BLaER1 (cell line): ENCODE measurements at regions not wholly inside any gene's neighbourhood (a gene's known extent, or its start where the extent isn't known, plus 50 kb on each side); places are given as distances from the start of the nearest gene placed in this dataset.

Experiments used
- H3K27ac ChIP-seq: shearing (Covaris generic); formaldehyde crosslinking; 2 replicates; pipeline ENCODE4 v1.8.1; 2022
- H3K27me3 ChIP-seq: shearing (Covaris generic); formaldehyde crosslinking; 2 replicates; pipeline ENCODE4 v1.8.1; 2022
- H3K36me3 ChIP-seq: shearing (Covaris generic); formaldehyde crosslinking; 2 replicates; pipeline ENCODE4 v1.8.1; 2022
- H3K4me1 ChIP-seq: shearing (Covaris generic); formaldehyde crosslinking; 2 replicates; pipeline ENCODE4 v1.8.1; 2022
- H3K4me2 ChIP-seq: shearing (Covaris generic); formaldehyde crosslinking; 2 replicates; pipeline ENCODE4 v1.8.1; 2022
- H3K4me3 ChIP-seq: shearing (Covaris generic); formaldehyde crosslinking; 2 replicates; pipeline ENCODE4 v1.8.1; 2022
- H3K9ac ChIP-seq: shearing (Covaris generic); formaldehyde crosslinking; 2 replicates; pipeline ENCODE4 v1.8.1; 2022
- H3K9me3 ChIP-seq: shearing (Covaris generic); formaldehyde crosslinking; 2 replicates; pipeline ENCODE4 v1.8.1; 2022
- H4K20me1 ChIP-seq: shearing (Covaris generic); formaldehyde crosslinking; 2 replicates; pipeline ENCODE4 v1.8.1; 2022
- Cebpa-rat ChIP-seq: shearing (Covaris generic); IDR thresholded peaks from 2 replicates; pipeline ENCODE4 v1.8.1; 2022

GRCh38 chr5:125868036-125868435 lies 555.2 kb upstream of the GRAMD2B start:
- Histone ChIP-seq H3K36me3 (no peaks in the 10 kb centered on the region), H4K20me1 (no peaks in the 10 kb centered on the region), H3K4me3 (no peak overlapping the region), H3K27me3 (no peaks in the 10 kb centered on the region), H3K4me2 (no peak overlapping the region), H3K4me1 (no peaks in the 10 kb centered on the region), H3K9me3 (peaks cover 1% of the 10 kb centered on the region; the same call in 1 of the 2 replicates), H3K9ac (no peak overlapping the region), H3K27ac (no peak overlapping the region)
- TF ChIP-seq Cebpa-rat = no peak

- no peaks in the 10 kb centered on the region for H3K4me1 ChIP-seq
- H3K27me3 ChIP-seq = no peaks in the 10 kb centered on the region
- H3K9ac ChIP-seq = no peak overlapping the region
- TF ChIP-seq Cebpa-rat = no peak
- H3K4me2 ChIP-seq = no peak overlapping the region
- H3K9me3 ChIP-seq = peaks cover 6% of the 10 kb centered on the region; the same call in 1 of the 2 replicates
- H3K36me3 ChIP-seq = no peaks in the 10 kb centered on the region
- H4K20me1 ChIP-seq = no peaks in the 10 kb centered on the region
- no peak overlapping the region for H3K4me3 ChIP-seq
- H3K27ac ChIP-seq = no peak overlapping the region
Measured at GRCh38 chr5:125870256-125870655, 553.0 kb upstream of the GRAMD2B start.

- Histone ChIP-seq H3K9ac (no peak overlapping the region), H3K9me3 (peaks cover 6% of the 10 kb centered on the region; the same call in 1 of the 2 replicates), H3K27me3 (no peaks in the 10 kb centered on the region), H3K4me1 (no peaks in the 10 kb centered on the region), H3K27ac (no peak overlapping the region), H3K4me3 (no peak overlapping the region), H4K20me1 (no peaks in the 10 kb centered on the region), H3K4me2 (no peak overlapping the region), H3K36me3 (no peaks in the 10 kb centered on the region)
- no peak for TF ChIP-seq Cebpa-rat
Measured at GRCh38 chr5:125874057-125874456, 549.2 kb upstream of the GRAMD2B start.

GRCh38 chr5:125874717-125875116 lies 548.5 kb upstream of the GRAMD2B start:
- Histone ChIP-seq H3K4me1 (no peaks in the 10 kb centered on the region), H3K27ac (no peak overlapping the region), H3K36me3 (no peaks in the 10 kb centered on the region), H3K4me3 (no peak overlapping the region), H3K9ac (no peak overlapping the region), H3K4me2 (no peak overlapping the region), H4K20me1 (no peaks in the 10 kb centered on the region), H3K9me3 (peaks cover 6% of the 10 kb centered on the region; the same call in 1 of the 2 replicates), H3K27me3 (no peaks in the 10 kb centered on the region)
- TF ChIP-seq Cebpa-rat = no peak

GRCh38 chr5:125877248-125877647 lies 546.0 kb upstream of the GRAMD2B start:
- H3K27me3 ChIP-seq = no peaks in the 10 kb centered on the region
- no peaks in the 10 kb centered on the region for H3K4me1 ChIP-seq
- no peak overlapping the region for H3K4me3 ChIP-seq
- H4K20me1 ChIP-seq = no peaks in the 10 kb centered on the region
- no peak overlapping the region for H3K27ac ChIP-seq
- no peak for TF ChIP-seq Cebpa-rat
- H3K36me3 ChIP-seq = no peaks in the 10 kb centered on the region
- H3K4me2 ChIP-seq = no peak overlapping the region
- H3K9me3 ChIP-seq = peaks cover 6% of the 10 kb centered on the region; the same call in 1 of the 2 replicates
- no peak overlapping the region for H3K9ac ChIP-seq

GRCh38 chr5:125882061-125882460 lies 541.1 kb upstream of the GRAMD2B start:
- Histone ChIP-seq H3K4me3 (no peak overlapping the region), H4K20me1 (no peaks in the 10 kb centered on the region), H3K4me2 (no peak overlapping the region), H3K27me3 (no peaks in the 10 kb centered on the region), H3K4me1 (no peaks in the 10 kb centered on the region), H3K9me3 (no peaks in the 10 kb centered on the region), H3K27ac (no peak overlapping the region), H3K9ac (no peak overlapping the region), H3K36me3 (no peaks in the 10 kb centered on the region)
- no peak for TF ChIP-seq Cebpa-rat

GRCh38 chr5:125883223-125883622 lies 540.0 kb upstream of the GRAMD2B start:
- Histone ChIP-seq H3K27ac (no peak overlapping the region), H3K9me3 (no peaks in the 10 kb centered on the region), H3K36me3 (no peaks in the 10 kb centered on the region), H3K27me3 (no peaks in the 10 kb centered on the region), H3K4me2 (no peak overlapping the region), H3K9ac (no peak overlapping the region), H4K20me1 (no peaks in the 10 kb centered on the region), H3K4me3 (no peak overlapping the region), H3K4me1 (no peaks in the 10 kb centered on the region)
- no peak for TF ChIP-seq Cebpa-rat

GRCh38 chr5:125888358-125888757 lies 534.9 kb upstream of the GRAMD2B start:
- Histone ChIP-seq H3K9ac (no peak overlapping the region), H3K4me1 (no peaks in the 10 kb centered on the region), H3K36me3 (no peaks in the 10 kb centered on the region), H4K20me1 (no peaks in the 10 kb centered on the region), H3K27me3 (no peaks in the 10 kb centered on the region), H3K4me3 (no peak overlapping the region), H3K9me3 (no peaks in the 10 kb centered on the region), H3K27ac (no peak overlapping the region), H3K4me2 (no peak overlapping the region)
- TF ChIP-seq Cebpa-rat = no peak

GRCh38 chr5:125890511-125890931 lies 532.7 kb upstream of the GRAMD2B start:
- no peak overlapping the region for H3K27ac ChIP-seq
- H4K20me1 ChIP-seq = no peaks in the 10 kb centered on the region
- H3K4me1 ChIP-seq = no peaks in the 10 kb centered on the region
- H3K27me3 ChIP-seq = no peaks in the 10 kb centered on the region
- no peak for TF ChIP-seq Cebpa-rat
- H3K4me2 ChIP-seq = no peak overlapping the region
- H3K9me3 ChIP-seq = no peaks in the 10 kb centered on the region
- no peak overlapping the region for H3K4me3 ChIP-seq
- H3K9ac ChIP-seq = no peak overlapping the region
- no peaks in the 10 kb centered on the region for H3K36me3 ChIP-seq

GRCh38 chr5:125891061-125891725 lies 532.0 kb upstream of the GRAMD2B start:
- no peak overlapping the region for H3K4me3 ChIP-seq
- H3K27ac ChIP-seq = no peak overlapping the region
- H3K27me3 ChIP-seq = no peaks in the 10 kb centered on the region
- no peaks in the 10 kb centered on the region for H3K4me1 ChIP-seq
- no peaks in the 10 kb centered on the region for H4K20me1 ChIP-seq
- H3K4me2 ChIP-seq = no peak overlapping the region
- no peak for TF ChIP-seq Cebpa-rat
- no peaks in the 10 kb centered on the region for H3K9me3 ChIP-seq
- no peaks in the 10 kb centered on the region for H3K36me3 ChIP-seq
- no peak overlapping the region for H3K9ac ChIP-seq

- H3K9me3 ChIP-seq = no peaks in the 10 kb centered on the region
- H3K9ac ChIP-seq = no peak overlapping the region
- H4K20me1 ChIP-seq = no peaks in the 10 kb centered on the region
- no peaks in the 10 kb centered on the region for H3K27me3 ChIP-seq
- H3K4me3 ChIP-seq = no peak overlapping the region
- no peak for TF ChIP-seq Cebpa-rat
- H3K4me2 ChIP-seq = no peak overlapping the region
- H3K36me3 ChIP-seq = no peaks in the 10 kb centered on the region
- no peaks in the 10 kb centered on the region for H3K4me1 ChIP-seq
- H3K27ac ChIP-seq = no peak overlapping the region
Measured at GRCh38 chr5:125894383-125894782, 528.8 kb upstream of the GRAMD2B start.
